SK-N-SH treated with all-trans-retinoic acid at 6 μM for 48 hours (cell line): ENCODE measurements at regions not wholly inside any gene's neighbourhood (a gene's known extent, or its start where the extent isn't known, plus 50 kb on each side); places are given as distances from the start of the nearest gene placed in this dataset.

Experiments used
- ATAC-seq: fragments of 200-7000 bp; cut with Tn5 transposase; 3 replicates; pipeline ENCODE4 v1.9.1; 2020; ENCODE audit warnings: mild to moderate bottlenecking, moderate library complexity
- BACH2 ChIP-seq: fragments of 250-450 bp; sonication (Bioruptor Pico); IDR thresholded peaks from 2 replicates; pipeline ENCODE4 v1.9.0; 2021; ENCODE audit warnings: mild to moderate bottlenecking, borderline replicate concordance
- CREB5 ChIP-seq: fragments of 250-450 bp; sonication (Bioruptor Pico); IDR thresholded peaks from 2 replicates; pipeline ENCODE4 v1.5.1; 2020; ENCODE audit warnings: low read depth, mild to moderate bottlenecking, moderate library complexity
- CSDC2 ChIP-seq: fragments of 250-450 bp; sonication (Bioruptor Pico); IDR thresholded peaks from 2 replicates; pipeline ENCODE4 v1.5.0; 2020; ENCODE audit warnings: mild to moderate bottlenecking, moderate library complexity
- ESRRG ChIP-seq: fragments of 250-450 bp; sonication (Bioruptor Pico); IDR thresholded peaks from 2 replicates; pipeline ENCODE4 v1.6.1; 2021; ENCODE audit warnings: mild to moderate bottlenecking
- GLIS3 ChIP-seq: fragments of 250-450 bp; sonication (Bioruptor Pico); IDR thresholded peaks from 2 replicates; pipeline ENCODE4 v1.5.0; 2020; ENCODE audit warnings: mild to moderate bottlenecking, moderate library complexity
- ISL1 ChIP-seq: fragments of 250-450 bp; sonication (Bioruptor Pico); IDR thresholded peaks from 2 replicates; pipeline ENCODE4 v2.1.2; 2022; ENCODE audit warnings: mild to moderate bottlenecking, moderate library complexity
- OSR1 ChIP-seq: fragments of 250-450 bp; sonication (Bioruptor Pico); IDR thresholded peaks from 2 replicates; pipeline ENCODE4 v1.8.0; 2022; ENCODE audit warnings: moderate library complexity, mild to moderate bottlenecking, inconsistent platforms
- PATZ1 ChIP-seq: fragments of 250-450 bp; sonication (Bioruptor Pico); IDR thresholded peaks from 2 replicates; pipeline ENCODE4 v1.8.0; 2020; ENCODE audit warnings: mild to moderate bottlenecking, moderate library complexity, borderline replicate concordance
- POU6F1 ChIP-seq: fragments of 250-450 bp; sonication (Bioruptor Pico); IDR thresholded peaks from 2 replicates; pipeline ENCODE4 v1.8.0; 2021; ENCODE audit warnings: low read depth, mild to moderate bottlenecking, moderate library complexity, borderline replicate concordance
- PPARA ChIP-seq: fragments of 250-450 bp; sonication (Bioruptor Pico); IDR thresholded peaks from 2 replicates; pipeline ENCODE4 v1.5.0; 2020; ENCODE audit warnings: mild to moderate bottlenecking, borderline replicate concordance
- RARB ChIP-seq: fragments of 250-450 bp; sonication (Bioruptor Pico); IDR thresholded peaks from 2 replicates; pipeline ENCODE4 v1.8.0; 2021; ENCODE audit warnings: mild to moderate bottlenecking, moderate library complexity
- TCF4 ChIP-seq: fragments of 250-450 bp; sonication (Bioruptor Pico); IDR thresholded peaks from 2 replicates; pipeline ENCODE4 v1.8.0; 2021; ENCODE audit warnings: mild to moderate bottlenecking, moderate library complexity, borderline replicate concordance
- TOX ChIP-seq: fragments of 250-450 bp; sonication (Bioruptor Pico); IDR thresholded peaks from 2 replicates; pipeline ENCODE4 v1.8.0; 2021; ENCODE audit warnings: mild to moderate bottlenecking, moderate library complexity, borderline replicate concordance
- ZC3H10 ChIP-seq: fragments of 250-450 bp; sonication (Bioruptor Pico); IDR thresholded peaks from 2 replicates; pipeline ENCODE4 v1.5.1; 2021; ENCODE audit warnings: mild to moderate bottlenecking, moderate library complexity
- ZFP3 ChIP-seq: fragments of 250-450 bp; sonication (Bioruptor Pico); IDR thresholded peaks from 2 replicates; pipeline ENCODE4 v1.5.0; 2020; ENCODE audit warnings: mild to moderate bottlenecking, moderate library complexity
- ZFP30 ChIP-seq: fragments of 450-650 bp; formaldehyde crosslinking; IDR thresholded peaks from 2 replicates; pipeline ENCODE4 v1.5.0; 2022; ENCODE audit warnings: mild to moderate bottlenecking, moderate library complexity
- ZNF565 ChIP-seq: fragments of 450-650 bp; formaldehyde crosslinking; conservative IDR thresholded peaks from 2 replicates; pipeline ENCODE4 v1.5.0; 2020; ENCODE audit warnings: low read depth, mild to moderate bottlenecking, moderate library complexity
- ZNF70 ChIP-seq: fragments of 450-650 bp; formaldehyde crosslinking; IDR thresholded peaks from 2 replicates; pipeline ENCODE4 v1.5.0; 2020; ENCODE audit warnings: mild to moderate bottlenecking, moderate library complexity
- ZNF8 ChIP-seq: fragments of 450-650 bp; formaldehyde crosslinking; IDR thresholded peaks from 2 replicates; pipeline ENCODE4 v1.5.0; 2020; ENCODE audit warnings: mild to moderate bottlenecking, moderate library complexity
- TF ChIP-seq, protein P1 (sequence below): fragments of 250-450 bp; sonication (Bioruptor Pico); IDR thresholded peaks from 2 replicates; pipeline ENCODE4 v1.5.1; 2021; ENCODE audit warnings: mild to moderate bottlenecking, moderate library complexity
- TF ChIP-seq, protein P2 (sequence below): fragments of 250-450 bp; sonication (Bioruptor Pico); IDR thresholded peaks from 2 replicates; pipeline ENCODE4 v1.5.0; 2020; ENCODE audit warnings: mild to moderate bottlenecking, moderate library complexity

GRCh38 chr4:61041527-61041926, 158.6 kb upstream of the ADGRL3 start:
- ATAC-seq = no peak
- TF ChIP-seq CREB5 (CRISPR knock-in tag) = no peak
- TF ChIP-seq POU6F1 (CRISPR knock-in tag) = no peak
- no peak for TF ChIP-seq ZNF565 (CRISPR knock-in tag)
- TF ChIP-seq RARB (CRISPR knock-in tag) = no peak
- no peak for TF ChIP-seq ESRRG (CRISPR knock-in tag)
- TF ChIP-seq PATZ1 (CRISPR knock-in tag) = no peak
- no peak for TF ChIP-seq TOX (CRISPR knock-in tag)
- TF ChIP-seq, protein P1, sequence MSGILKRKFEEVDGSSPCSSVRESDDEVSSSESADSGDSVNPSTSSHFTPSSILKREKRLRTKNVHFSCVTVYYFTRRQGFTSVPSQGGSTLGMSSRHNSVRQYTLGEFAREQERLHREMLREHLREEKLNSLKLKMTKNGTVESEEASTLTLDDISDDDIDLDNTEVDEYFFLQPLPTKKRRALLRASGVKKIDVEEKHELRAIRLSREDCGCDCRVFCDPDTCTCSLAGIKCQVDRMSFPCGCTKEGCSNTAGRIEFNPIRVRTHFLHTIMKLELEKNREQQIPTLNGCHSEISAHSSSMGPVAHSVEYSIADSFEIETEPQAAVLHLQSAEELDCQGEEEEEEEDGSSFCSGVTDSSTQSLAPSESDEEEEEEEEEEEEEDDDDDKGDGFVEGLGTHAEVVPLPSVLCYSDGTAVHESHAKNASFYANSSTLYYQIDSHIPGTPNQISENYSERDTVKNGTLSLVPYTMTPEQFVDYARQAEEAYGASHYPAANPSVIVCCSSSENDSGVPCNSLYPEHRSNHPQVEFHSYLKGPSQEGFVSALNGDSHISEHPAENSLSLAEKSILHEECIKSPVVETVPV = no peak
- TF ChIP-seq ZC3H10 (CRISPR knock-in tag) = no peak

DNA sequence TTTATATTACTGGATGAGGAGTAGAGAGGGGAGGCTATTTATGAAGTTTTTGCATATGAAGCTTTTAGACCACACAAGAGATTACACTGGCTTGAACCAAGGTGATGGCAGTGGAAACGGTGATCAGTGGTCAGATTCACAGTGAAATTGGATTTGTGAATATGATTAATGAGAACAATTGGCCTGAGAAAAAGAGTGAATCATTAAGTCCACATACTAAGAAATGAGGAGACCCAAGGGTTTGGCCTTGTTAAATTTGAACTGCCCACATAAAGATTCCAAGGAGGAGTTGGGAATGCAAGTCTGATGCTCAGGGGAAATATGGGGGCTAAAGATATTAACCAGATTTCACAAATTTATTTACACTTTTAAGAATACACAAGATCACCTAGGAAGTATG, 155.3 kb upstream of the ADGRL3 start:
- ATAC-seq = no peak
- TF ChIP-seq PPARA (CRISPR knock-in tag) = no peak
- TF ChIP-seq ZFP3 = no peak
- TF ChIP-seq ZFP30 = no peak
- no peak for TF ChIP-seq BACH2 (CRISPR knock-in tag)
- no peak for TF ChIP-seq TCF4 (CRISPR knock-in tag)
- TF ChIP-seq TOX (CRISPR knock-in tag) = no peak
- TF ChIP-seq ZC3H10 (CRISPR knock-in tag) = no peak
- TF ChIP-seq OSR1 (CRISPR knock-in tag) = no peak
- TF ChIP-seq, protein P1 = no peak
- TF ChIP-seq PATZ1 (CRISPR knock-in tag) = no peak
- no peak for TF ChIP-seq ESRRG (CRISPR knock-in tag)
- no peak for TF ChIP-seq POU6F1 (CRISPR knock-in tag)
- no peak for TF ChIP-seq ZNF8 (CRISPR knock-in tag)
- TF ChIP-seq CSDC2 = no peak
- no peak for TF ChIP-seq RARB (CRISPR knock-in tag)
- TF ChIP-seq ZNF70 (CRISPR knock-in tag) = no peak
- no peak for TF ChIP-seq CREB5 (CRISPR knock-in tag)
- no peak for TF ChIP-seq GLIS3 (CRISPR knock-in tag)
- TF ChIP-seq ISL1 (CRISPR knock-in tag) = no peak
- TF ChIP-seq, protein P2, sequence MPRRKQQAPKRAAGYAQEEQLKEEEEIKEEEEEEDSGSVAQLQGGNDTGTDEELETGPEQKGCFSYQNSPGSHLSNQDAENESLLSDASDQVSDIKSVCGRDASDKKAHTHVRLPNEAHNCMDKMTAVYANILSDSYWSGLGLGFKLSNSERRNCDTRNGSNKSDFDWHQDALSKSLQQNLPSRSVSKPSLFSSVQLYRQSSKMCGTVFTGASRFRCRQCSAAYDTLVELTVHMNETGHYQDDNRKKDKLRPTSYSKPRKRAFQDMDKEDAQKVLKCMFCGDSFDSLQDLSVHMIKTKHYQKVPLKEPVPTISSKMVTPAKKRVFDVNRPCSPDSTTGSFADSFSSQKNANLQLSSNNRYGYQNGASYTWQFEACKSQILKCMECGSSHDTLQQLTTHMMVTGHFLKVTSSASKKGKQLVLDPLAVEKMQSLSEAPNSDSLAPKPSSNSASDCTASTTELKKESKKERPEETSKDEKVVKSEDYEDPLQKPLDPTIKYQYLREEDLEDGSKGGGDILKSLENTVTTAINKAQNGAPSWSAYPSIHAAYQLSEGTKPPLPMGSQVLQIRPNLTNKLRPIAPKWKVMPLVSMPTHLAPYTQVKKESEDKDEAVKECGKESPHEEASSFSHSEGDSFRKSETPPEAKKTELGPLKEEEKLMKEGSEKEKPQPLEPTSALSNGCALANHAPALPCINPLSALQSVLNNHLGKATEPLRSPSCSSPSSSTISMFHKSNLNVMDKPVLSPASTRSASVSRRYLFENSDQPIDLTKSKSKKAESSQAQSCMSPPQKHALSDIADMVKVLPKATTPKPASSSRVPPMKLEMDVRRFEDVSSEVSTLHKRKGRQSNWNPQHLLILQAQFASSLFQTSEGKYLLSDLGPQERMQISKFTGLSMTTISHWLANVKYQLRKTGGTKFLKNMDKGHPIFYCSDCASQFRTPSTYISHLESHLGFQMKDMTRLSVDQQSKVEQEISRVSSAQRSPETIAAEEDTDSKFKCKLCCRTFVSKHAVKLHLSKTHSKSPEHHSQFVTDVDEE (CRISPR knock-in tag) = no peak
